Dermis blood vessel endothelial cell (primary cell): ENCODE measurements at regions not wholly inside any gene's neighbourhood (a gene's known extent, or its start where the extent isn't known, plus 50 kb on each side); places are given as distances from the start of the nearest gene placed in this dataset.

Source experiments
- DNase-seq: peaks from one replicate; pipeline ENCODE4 v3.0.0; 2010

DNA sequence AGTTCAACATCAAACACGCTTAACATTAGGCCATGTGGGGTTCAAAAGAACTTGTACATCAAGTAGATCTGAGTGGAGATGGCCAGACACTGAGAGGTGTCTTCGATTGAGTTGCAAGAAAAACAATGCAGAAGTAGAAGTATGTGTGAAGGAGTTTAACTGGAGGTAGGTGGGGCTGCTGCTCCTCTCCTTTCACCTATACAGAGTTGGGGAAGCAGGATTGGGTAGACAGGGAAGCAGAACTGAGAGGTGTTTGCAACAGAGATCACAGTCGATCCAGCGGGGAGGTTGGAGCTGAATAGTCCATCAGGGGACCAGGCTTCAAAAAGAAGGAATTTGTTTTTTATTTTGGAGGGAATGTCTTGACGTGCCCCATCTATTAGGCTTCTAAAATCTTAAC, 61.7 kb upstream of the SLC27A6 start:
- DNase-seq: no peak

GRCh38 chr5:128904805-128905567, 60.3 kb upstream of the SLC27A6 start:
- no peak for DNase-seq

- peak; percentile 78 for DNase-seq
Observed at GRCh38 chr5:128905568-128906110, 59.6 kb upstream of the SLC27A6 start.

DNA sequence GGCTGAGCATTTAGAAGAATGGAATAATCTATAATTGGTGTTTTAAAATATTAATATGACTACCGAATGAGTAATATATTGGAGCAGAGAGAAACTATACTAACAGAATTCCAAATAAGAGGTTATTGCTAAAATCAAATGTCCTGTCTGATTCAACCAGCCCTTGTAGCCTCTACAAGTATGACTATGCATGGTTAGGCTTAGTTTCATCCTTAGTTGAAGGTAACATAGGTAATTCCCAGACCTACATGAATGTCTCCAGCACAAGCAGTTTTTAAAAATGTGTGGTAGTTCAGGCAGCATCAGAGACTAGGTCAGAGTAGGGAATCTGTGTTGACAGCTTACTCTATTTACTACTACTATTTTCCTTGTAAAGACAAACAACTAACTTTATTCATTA, 51.7 kb upstream of the SLC27A6 start:
- no peak for DNase-seq
